Breast epithelium (tissue), 4 donors: ENCODE measurements at regions not wholly inside any gene's neighbourhood (a gene's known extent, or its start where the extent isn't known, plus 50 kb on each side); places are given as distances from the start of the nearest gene placed in this dataset.

Experiments
- DNase-seq, 2 donors: peaks; one replicate each; pipeline ENCODE4 v3.0.0-alpha.2; 2019; ENCODE audit warnings: low spot score in 2 of 2
- H3K27ac ChIP-seq, 2 donors: fragments of 200-600 bp; sonication (generic) in 1 of 2; one replicate each; pipeline ENCODE4 v1.5.1; 2016 to 2019; ENCODE audit warnings: mild to moderate bottlenecking in 1 of 2
- H3K27me3 ChIP-seq, 2 donors: fragments of 200-600 bp; sonication (generic) in 1 of 2; one replicate each; pipeline versions ENCODE4 v1.5.1 to v1.6.0; 2017 to 2019; ENCODE audit warnings: control low read depth in 1 of 2, mild to moderate bottlenecking in 1 of 2
- H3K36me3 ChIP-seq: fragments of 200-600 bp; one replicate; pipeline ENCODE4 v1.5.1; 2019
- H3K4me1 ChIP-seq, 2 donors: fragments of 200-600 bp; sonication (generic); one replicate each; pipeline ENCODE4 v1.5.1; 2016 to 2019; ENCODE audit warnings: control low read depth in 1 of 2
- H3K4me3 ChIP-seq, 3 donors: fragments of 200-600 bp; sonication (generic); 1 replicate in 2 of 3; 2 replicates in 1 of 3; pipeline ENCODE4 v1.5.1; 2016 to 2019; ENCODE audit warnings: mild to moderate bottlenecking in 3 of 3, moderate library complexity in 2 of 3
- H3K9me3 ChIP-seq, 2 donors: fragments of 200-600 bp; sonication (generic) in 1 of 2; one replicate each; pipeline ENCODE4 v1.5.1; 2016 to 2019; ENCODE audit warnings: control low read depth in 1 of 2
- POLR2A ChIP-seq: fragments of 450-650 bp; IDR thresholded peaks from one replicate; pipeline ENCODE4 v1.6.1; 2016; ENCODE audit warnings: antibody characterized with exemption, mild to moderate bottlenecking, moderate library complexity
- POLR2AphosphoS5 ChIP-seq, 3 donors: sonication (generic); formaldehyde crosslinking; IDR thresholded peaks; one replicate each; pipeline ENCODE4 v1.6.1; 2017; ENCODE audit warnings: antibody characterized with exemption in 3 of 3
- intact Hi-C: fragments of 100-400 bp; cut with DNase I; formaldehyde crosslinking; loops from one replicate; pipeline ENCODE4 v1.15.1; 2023; ENCODE audit warnings: low total_unique reads
- TF ChIP-seq, protein P1 (sequence below), 3 donors: fragments of 450-650 bp; IDR thresholded peaks; one replicate each; pipeline ENCODE4 v1.5.1; 2016 to 2017; ENCODE audit warnings: antibody characterized with exemption in 3 of 3, mild to moderate bottlenecking in 3 of 3, moderate library complexity in 3 of 3

DNA sequence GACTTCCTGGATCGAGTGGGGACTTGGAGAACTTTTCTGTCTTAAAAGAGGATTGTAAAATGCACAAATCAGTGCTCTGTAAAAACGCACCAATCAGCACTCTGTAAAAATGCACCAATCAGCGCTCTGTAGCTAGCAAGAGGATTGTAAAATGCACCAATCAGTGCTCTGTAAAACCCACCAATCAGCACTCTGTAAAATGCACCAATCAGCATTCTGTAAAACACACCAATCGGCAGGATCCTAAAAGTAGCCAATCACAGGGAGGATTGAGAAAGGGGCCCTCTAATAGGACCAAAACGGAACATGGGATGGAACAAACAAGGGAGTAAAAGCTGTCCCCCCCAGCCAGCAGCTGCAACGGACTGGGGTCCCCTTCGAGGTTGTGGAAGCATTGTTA, 587.4 kb upstream of the ALCAM start:
- no peak overlapping the region for H3K4me3 ChIP-seq
- H3K9me3 ChIP-seq, result peaks cover 0 to 6% of the 10 kb centered on the region in 2 donors
- H3K36me3 ChIP-seq, result no peaks in the 10 kb centered on the region
- no peaks in the 10 kb centered on the region for H3K4me1 ChIP-seq
- no peaks in the 10 kb centered on the region for H3K27me3 ChIP-seq
- TF ChIP-seq, protein P1, sequence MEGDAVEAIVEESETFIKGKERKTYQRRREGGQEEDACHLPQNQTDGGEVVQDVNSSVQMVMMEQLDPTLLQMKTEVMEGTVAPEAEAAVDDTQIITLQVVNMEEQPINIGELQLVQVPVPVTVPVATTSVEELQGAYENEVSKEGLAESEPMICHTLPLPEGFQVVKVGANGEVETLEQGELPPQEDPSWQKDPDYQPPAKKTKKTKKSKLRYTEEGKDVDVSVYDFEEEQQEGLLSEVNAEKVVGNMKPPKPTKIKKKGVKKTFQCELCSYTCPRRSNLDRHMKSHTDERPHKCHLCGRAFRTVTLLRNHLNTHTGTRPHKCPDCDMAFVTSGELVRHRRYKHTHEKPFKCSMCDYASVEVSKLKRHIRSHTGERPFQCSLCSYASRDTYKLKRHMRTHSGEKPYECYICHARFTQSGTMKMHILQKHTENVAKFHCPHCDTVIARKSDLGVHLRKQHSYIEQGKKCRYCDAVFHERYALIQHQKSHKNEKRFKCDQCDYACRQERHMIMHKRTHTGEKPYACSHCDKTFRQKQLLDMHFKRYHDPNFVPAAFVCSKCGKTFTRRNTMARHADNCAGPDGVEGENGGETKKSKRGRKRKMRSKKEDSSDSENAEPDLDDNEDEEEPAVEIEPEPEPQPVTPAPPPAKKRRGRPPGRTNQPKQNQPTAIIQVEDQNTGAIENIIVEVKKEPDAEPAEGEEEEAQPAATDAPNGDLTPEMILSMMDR (IDR thresholded peaks at IDR 0.05), result no peak
- TF ChIP-seq POLR2A (no peak), POLR2AphosphoS5 (IDR thresholded peaks at IDR 0.05) (no peak)
- no peak overlapping the region for H3K27ac ChIP-seq
- intact Hi-C loops, result no loop called here
- DNase-seq, result no peak

DNA sequence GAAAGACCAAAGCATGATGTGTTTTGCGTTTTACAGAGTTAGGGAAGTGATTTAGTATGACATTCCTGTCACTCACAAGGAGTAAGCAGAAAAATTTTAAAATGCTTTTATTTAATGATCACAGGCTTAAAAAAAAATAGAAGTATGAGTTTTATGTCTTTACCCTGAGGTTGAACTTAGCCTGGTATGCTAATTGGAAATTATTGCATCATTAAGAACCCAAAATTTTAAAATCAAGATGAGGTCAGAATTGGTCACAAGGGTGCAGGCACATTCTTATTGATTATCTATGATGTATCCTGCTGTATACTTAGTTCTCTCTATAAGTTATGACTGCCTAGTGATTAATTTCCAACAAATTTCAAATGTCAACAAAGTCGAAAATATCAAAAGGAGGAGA, 585.6 kb upstream of the ALCAM start:
- Histone ChIP-seq H3K27me3 (no peaks in the 10 kb centered on the region), H3K9me3 (peaks cover 0 to 6% of the 10 kb centered on the region in 2 donors), H3K4me3 (no peak overlapping the region), H3K27ac (no peak overlapping the region), H3K36me3 (no peaks in the 10 kb centered on the region), H3K4me1 (no peaks in the 10 kb centered on the region)
- no peak for TF ChIP-seq POLR2A
- TF ChIP-seq POLR2AphosphoS5 (IDR thresholded peaks at IDR 0.05), result no peak
- TF ChIP-seq, protein P1 (IDR thresholded peaks at IDR 0.05), result no peak
- DNase-seq, result no peak
- intact Hi-C loops, result no loop called here

DNA sequence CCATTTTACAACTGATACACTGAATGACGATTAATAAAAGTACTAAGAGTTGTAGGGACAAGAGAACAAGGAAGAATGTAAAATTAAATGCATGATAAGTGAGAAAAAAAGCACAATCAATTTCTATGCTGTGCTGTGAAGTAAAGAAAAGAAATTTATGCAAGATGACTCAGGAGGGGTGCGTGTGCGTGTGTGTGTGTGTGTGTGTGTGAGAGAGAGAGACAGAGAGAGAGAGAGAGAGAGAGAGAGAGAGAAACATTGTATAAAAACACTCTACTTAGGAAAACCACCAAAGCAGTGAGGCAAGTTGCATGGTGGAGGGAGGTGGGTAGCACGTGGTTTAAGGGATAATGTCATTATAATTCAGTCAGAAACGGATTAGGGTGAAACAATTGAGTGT, 580.8 kb upstream of the ALCAM start:
- intact Hi-C loops, result no loop called here
- H3K27me3 ChIP-seq, result no peaks in the 10 kb centered on the region

DNA sequence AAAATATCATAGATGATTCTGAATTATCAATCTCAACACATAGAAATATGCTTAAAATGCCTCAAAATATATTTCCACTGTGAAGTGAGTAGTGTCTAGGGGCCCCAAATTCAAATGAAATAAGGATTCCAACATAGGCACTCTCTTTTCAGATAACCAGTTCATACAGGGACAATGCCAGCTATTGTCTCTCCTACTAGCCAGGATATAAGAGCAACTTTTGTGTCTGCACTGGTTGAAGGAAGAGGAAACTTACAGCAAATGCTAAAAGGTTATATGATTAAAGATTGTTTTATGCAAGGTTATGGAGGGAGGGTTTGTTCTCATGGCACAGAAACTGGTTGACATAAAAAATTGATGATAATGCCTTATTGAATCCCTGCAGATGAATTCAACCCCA, 579.4 kb upstream of the ALCAM start:
- Histone ChIP-seq H3K4me1 (no peaks in the 10 kb centered on the region), H3K36me3 (no peaks in the 10 kb centered on the region), H3K27ac (no peak overlapping the region), H3K4me3 (no peak overlapping the region), H3K9me3 (no peaks in the 10 kb centered on the region), H3K27me3 (no peaks in the 10 kb centered on the region)
- TF ChIP-seq POLR2A (no peak), POLR2AphosphoS5 (IDR thresholded peaks at IDR 0.05) (no peak)
- TF ChIP-seq, protein P1 (IDR thresholded peaks at IDR 0.05), result no peak
- intact Hi-C loops, result no loop called here
- DNase-seq, result no peak

More for the DNA sequence above, 580.8 kb upstream of the ALCAM start:
- no peak for TF ChIP-seq POLR2AphosphoS5 (IDR thresholded peaks at IDR 0.05)
- TF ChIP-seq, protein P1 (IDR thresholded peaks at IDR 0.05), result no peak
- no peak for TF ChIP-seq POLR2A
- Histone ChIP-seq H3K4me3 (no peak overlapping the region), H3K9me3 (no peaks in the 10 kb centered on the region), H3K27ac (no peak overlapping the region), H3K4me1 (no peaks in the 10 kb centered on the region), H3K36me3 (no peaks in the 10 kb centered on the region)
- no peak for DNase-seq

DNA sequence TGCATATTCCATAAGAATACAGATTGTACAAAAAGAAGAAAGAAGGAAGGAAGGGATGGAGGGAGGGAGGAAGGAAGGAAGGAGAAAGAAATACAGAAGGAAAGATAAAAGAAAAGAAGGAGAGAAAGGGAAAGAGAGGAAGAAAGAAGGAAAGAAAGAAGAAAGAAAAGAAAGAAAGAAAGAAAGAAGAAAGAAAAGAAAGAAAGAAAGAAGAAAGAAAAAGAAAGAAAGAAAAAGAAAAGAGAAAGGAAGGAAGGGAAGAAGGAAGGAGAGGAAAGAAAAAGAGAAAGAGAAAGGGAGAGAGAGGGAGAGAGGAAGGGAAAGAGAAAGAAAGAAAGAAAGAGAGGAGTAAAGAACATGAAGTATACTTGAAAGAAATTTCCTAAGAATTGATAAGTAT, 577.9 kb upstream of the ALCAM start:
- no peaks in the 10 kb centered on the region for H3K27me3 ChIP-seq
- H3K27ac ChIP-seq, result no peak overlapping the region
- no peak for DNase-seq
- intact Hi-C loops, result no loop called here
- TF ChIP-seq POLR2AphosphoS5 (IDR thresholded peaks at IDR 0.05) (no peak), POLR2A (no peak)
- TF ChIP-seq, protein P1 (IDR thresholded peaks at IDR 0.05), result no peak
- no peaks in the 10 kb centered on the region for H3K4me1 ChIP-seq
- H3K4me3 ChIP-seq, result no peak overlapping the region
- no peaks in the 10 kb centered on the region for H3K36me3 ChIP-seq
- no peaks in the 10 kb centered on the region for H3K9me3 ChIP-seq
